Body of pancreas (tissue), 4 donors: ENCODE measurements at regions not wholly inside any gene's neighbourhood (a gene's known extent, or its start where the extent isn't known, plus 50 kb on each side); places are given as distances from the start of the nearest gene placed in this dataset.

Experiments used
- ATAC-seq: fragments of 150-250 bp; one replicate; pipeline ENCODE4 v1.9.1; 2016
- DNase-seq, 4 donors: peaks; one replicate each; pipeline ENCODE4 v3.0.0-alpha.2; 2019
- H3K27ac ChIP-seq, 4 donors: fragments of 200-600 bp; sonication (generic); 1 replicate in 3 of 4; 2 replicates in 1 of 4; pipeline versions ENCODE4 v1.5.1 to v1.6.1; 2016 to 2019; ENCODE audit warnings: mild to moderate bottlenecking in 1 of 4, mixed read lengths in 1 of 4, moderate library complexity in 1 of 4
- H3K27me3 ChIP-seq, 2 donors: fragments of 200-600 bp; sonication (generic); one replicate each; pipeline ENCODE4 v1.6.0; 2016; ENCODE audit warnings: mild to moderate bottlenecking in 1 of 2
- H3K36me3 ChIP-seq, 2 donors: fragments of 200-600 bp; sonication (generic); replicated peaks in 1 of 2; 2 replicates each; pipeline ENCODE4 v1.5.1; 2016; ENCODE audit warnings: low read depth in 2 of 2; ENCODE audit not compliant: insufficient read depth in 1 of 2
- H3K4me1 ChIP-seq: fragments of 200-600 bp; sonication (generic); one replicate; pipeline ENCODE4 v1.6.0; 2016
- H3K4me3 ChIP-seq, 2 donors: fragments of 200-600 bp; sonication (generic); 1 replicate in 1 of 2; 2 replicates in 1 of 2; pipeline ENCODE4 v1.5.1; 2016 to 2019
- H3K9me3 ChIP-seq, 3 donors: fragments of 200-600 bp; sonication (generic); 1 replicate in 2 of 3; 2 replicates in 1 of 3; pipeline ENCODE4 v1.5.1; 2016
- CTCF ChIP-seq, 7 experiments: fragments of 450-650 bp in 4 of 7; fragments of 200-600 bp in 3 of 7; sonication (generic) in 3 of 7; IDR thresholded peaks; one replicate each; pipeline ENCODE4 v1.5.1; 2016 to 2019; ENCODE audit warnings: antibody characterized with exemption in 7 of 7
- POLR2A ChIP-seq, 3 donors: fragments of 450-650 bp; IDR thresholded peaks; one replicate each; pipeline ENCODE4 v1.6.1; 2016; ENCODE audit warnings: antibody characterized with exemption in 3 of 3, mild to moderate bottlenecking in 2 of 3
- WGBS, 2 donors: methylation state at CpG; one replicate each; pipeline ENCODE4 v1.1.5; 2017; 5-methylcytosine and 5-hydroxymethylcytosine counted together
- intact Hi-C: fragments of 100-400 bp; cut with DNase I; formaldehyde crosslinking; loops from one replicate; pipeline ENCODE4 v1.15.1; 2023

- DNase-seq: no peak
These were observed 338.2 kb downstream of the NPR3 start for GRCh38 chr5:33049298-33049697.

GRCh38 chr5:33049842-33050241 lies 338.7 kb downstream of the NPR3 start:
- Histone ChIP-seq H3K27me3 (no peaks in the 10 kb centered on the region), H3K27ac (no peak overlapping the region), H3K4me3 (no peak overlapping the region), H3K9me3 (no peaks in the 10 kb centered on the region), H3K36me3 (no peaks in the 10 kb centered on the region), H3K4me1 (no peaks in the 10 kb centered on the region)
- ATAC-seq (no peak), DNase-seq (peak in 1 of 4 donors; percentile 8)
- intact Hi-C loops: no loop called here
- 56 to 67% methylated on average over 1 to 2 of the region's 2 CpGs for WGBS, 2 donors
- TF ChIP-seq POLR2A (IDR thresholded peaks at IDR 0.05) (no peak), CTCF (IDR thresholded peaks at IDR 0.05) (no peak)

More at GRCh38 chr5:33049298-33049697, 338.2 kb downstream of the NPR3 start:
- Histone ChIP-seq H3K27ac (no peak overlapping the region), H3K9me3 (no peaks in the 10 kb centered on the region), H3K36me3 (no peaks in the 10 kb centered on the region), H3K4me3 (no peak overlapping the region), H3K4me1 (no peaks in the 10 kb centered on the region), H3K27me3 (no peaks in the 10 kb centered on the region)
- TF ChIP-seq POLR2A (IDR thresholded peaks at IDR 0.05) (no peak), CTCF (IDR thresholded peaks at IDR 0.05) (no peak)
- WGBS, 2 donors: 61 to 78% methylated on average over 3 to 6 of the region's 6 CpGs
- intact Hi-C loops: no loop called here
- ATAC-seq: no peak

- 73 to 75% methylated on average over 3 of the region's 3 CpGs for WGBS, 2 donors
- ATAC-seq (no peak), DNase-seq (no peak)
- no peaks in the 10 kb centered on the region for H3K27me3 ChIP-seq
- TF ChIP-seq POLR2A (IDR thresholded peaks at IDR 0.05): no peak
- TF ChIP-seq CTCF (IDR thresholded peaks at IDR 0.05): no peak
- H3K36me3 ChIP-seq: no peaks in the 10 kb centered on the region
- no peak overlapping the region for H3K4me3 ChIP-seq
- H3K27ac ChIP-seq: no peak overlapping the region
- H3K4me1 ChIP-seq: no peaks in the 10 kb centered on the region
- intact Hi-C loops: no loop called here
- no peaks in the 10 kb centered on the region for H3K9me3 ChIP-seq
These were observed 348.0 kb downstream of the NPR3 start for GRCh38 chr5:33059081-33059480.

GRCh38 chr5:33065131-33065530 lies 354.0 kb downstream of the NPR3 start:
- intact Hi-C loops: no loop called here
- Histone ChIP-seq H3K27ac (no peak overlapping the region), H3K4me1 (no peaks in the 10 kb centered on the region), H3K4me3 (no peak overlapping the region), H3K36me3 (no peaks in the 10 kb centered on the region), H3K9me3 (no peaks in the 10 kb centered on the region), H3K27me3 (no peaks in the 10 kb centered on the region)
- TF ChIP-seq CTCF (IDR thresholded peaks at IDR 0.05) (no peak), POLR2A (IDR thresholded peaks at IDR 0.05) (no peak)
- 34 to 50% methylated on average over 3 of the region's 3 CpGs for WGBS, 2 donors
- DNase-seq: no peak
- ATAC-seq: no peak

GRCh38 chr5:33067291-33067690 lies 356.2 kb downstream of the NPR3 start:
- Histone ChIP-seq H3K4me1 (no peaks in the 10 kb centered on the region), H3K27ac (no peak overlapping the region), H3K36me3 (no peaks in the 10 kb centered on the region), H3K4me3 (no peak overlapping the region), H3K27me3 (no peaks in the 10 kb centered on the region), H3K9me3 (no peaks in the 10 kb centered on the region)
- intact Hi-C loops: no loop called here
- TF ChIP-seq POLR2A (IDR thresholded peaks at IDR 0.05) (no peak), CTCF (IDR thresholded peaks at IDR 0.05) (no peak)
- ATAC-seq: no peak
- 20 to 33% methylated on average over 2 of the region's 2 CpGs for WGBS, 2 donors
- no peak for DNase-seq
